Body of pancreas (tissue), 4 donors: ENCODE measurements at regions not wholly inside any gene's neighbourhood (a gene's known extent, or its start where the extent isn't known, plus 50 kb on each side); places are given as distances from the start of the nearest gene placed in this dataset.

ENCODE experiments used
- POLR2A ChIP-seq, 3 donors: fragments of 450-650 bp; IDR thresholded peaks; one replicate each; pipeline ENCODE4 v1.6.1; 2016; ENCODE audit warnings: antibody characterized with exemption in 3 of 3, mild to moderate bottlenecking in 2 of 3
- TF ChIP-seq, protein P1 (sequence below), 7 experiments: fragments of 450-650 bp in 4 of 7; fragments of 200-600 bp in 3 of 7; sonication (generic) in 3 of 7; IDR thresholded peaks; one replicate each; pipeline ENCODE4 v1.5.1; 2016 to 2019; ENCODE audit warnings: antibody characterized with exemption in 7 of 7

GRCh38 chr5:4159681-4160080 lies 564.0 kb downstream of the IRX1 start:
- TF ChIP-seq, protein P1, sequence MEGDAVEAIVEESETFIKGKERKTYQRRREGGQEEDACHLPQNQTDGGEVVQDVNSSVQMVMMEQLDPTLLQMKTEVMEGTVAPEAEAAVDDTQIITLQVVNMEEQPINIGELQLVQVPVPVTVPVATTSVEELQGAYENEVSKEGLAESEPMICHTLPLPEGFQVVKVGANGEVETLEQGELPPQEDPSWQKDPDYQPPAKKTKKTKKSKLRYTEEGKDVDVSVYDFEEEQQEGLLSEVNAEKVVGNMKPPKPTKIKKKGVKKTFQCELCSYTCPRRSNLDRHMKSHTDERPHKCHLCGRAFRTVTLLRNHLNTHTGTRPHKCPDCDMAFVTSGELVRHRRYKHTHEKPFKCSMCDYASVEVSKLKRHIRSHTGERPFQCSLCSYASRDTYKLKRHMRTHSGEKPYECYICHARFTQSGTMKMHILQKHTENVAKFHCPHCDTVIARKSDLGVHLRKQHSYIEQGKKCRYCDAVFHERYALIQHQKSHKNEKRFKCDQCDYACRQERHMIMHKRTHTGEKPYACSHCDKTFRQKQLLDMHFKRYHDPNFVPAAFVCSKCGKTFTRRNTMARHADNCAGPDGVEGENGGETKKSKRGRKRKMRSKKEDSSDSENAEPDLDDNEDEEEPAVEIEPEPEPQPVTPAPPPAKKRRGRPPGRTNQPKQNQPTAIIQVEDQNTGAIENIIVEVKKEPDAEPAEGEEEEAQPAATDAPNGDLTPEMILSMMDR (IDR thresholded peaks at IDR 0.05) = no peak
- TF ChIP-seq POLR2A (IDR thresholded peaks at IDR 0.05) = no peak
